ENCODE measurements at regions not wholly inside any gene's neighbourhood (a gene's known extent, or its start where the extent isn't known, plus 50 kb on each side); places are given as distances from the start of the nearest gene placed in this dataset.

GRCh38 chr9:83167126-83167525 is 104.2 kb upstream of the RASEF start:
- Histone ChIP-seq H3K9me3 (ENCODE audit: control insufficient read depth, insufficient read depth, low read depth, low read length) (no peaks in the 10 kb centered on the region), H3K27ac (ENCODE audit: extremely low read depth, low read depth, low read length) (no peak overlapping the region), H3K36me3 (ENCODE audit: control insufficient read depth in 2 of 2, insufficient read depth in 1 of 2, low read length in 2 of 2) (no peaks in the 10 kb centered on the region), H3K4me1 (ENCODE audit: control insufficient read depth, insufficient read depth, low read length) (no peaks in the 10 kb centered on the region), H3K4me3 (ENCODE audit: low read depth, low read length) (no peak overlapping the region)
- ChIA-PET CTCF (interaction anchor here (0.6 kb wide), 1 partner anchor 489 kb away, joined by 5 read pairs; no protein-coding TSS in a partner anchor), POLR2A (no interaction called here)
- TF ChIP-seq ZNF214 (tag by site-specific recombination; IDR thresholded peaks at IDR 0.05; ENCODE audit: borderline replicate concordance) = no peak
- TF ChIP-seq ZNF501 (tag by site-specific recombination; IDR thresholded peaks at IDR 0.05) = no peak
- TF ChIP-seq ZNF202 (tag by site-specific recombination; IDR thresholded peaks at IDR 0.05; ENCODE audit: borderline replicate concordance) = no peak
- no peak for TF ChIP-seq BCL11B (tag by site-specific recombination; IDR thresholded peaks at IDR 0.05; ENCODE audit: low read depth)
- TF ChIP-seq ZNF248 (tag by site-specific recombination; IDR thresholded peaks at IDR 0.05) = no peak
- TF ChIP-seq HOXA7 (CRISPR knock-in tag; IDR thresholded peaks at IDR 0.05; ENCODE audit: borderline replicate concordance) = no peak
- no peak for TF ChIP-seq ZNF488 (tag by site-specific recombination; IDR thresholded peaks at IDR 0.05)
- no peak for TF ChIP-seq ZNF132 (tag by site-specific recombination; IDR thresholded peaks at IDR 0.05; ENCODE audit: borderline replicate concordance)
- no peak for TF ChIP-seq ZNF677 (tag by site-specific recombination; IDR thresholded peaks at IDR 0.05)
- TF ChIP-seq ZNF704 (tag by site-specific recombination; IDR thresholded peaks at IDR 0.05) = no peak
- no peak for TF ChIP-seq ZNF785 (tag by site-specific recombination; IDR thresholded peaks at IDR 0.05)
- TF ChIP-seq ZNF510 (tag by site-specific recombination; IDR thresholded peaks at IDR 0.05; ENCODE audit: insufficient replicate concordance) = no peak
- TF ChIP-seq ZNF571 (tag by site-specific recombination; IDR thresholded peaks at IDR 0.05) = no peak
- TF ChIP-seq ZNF362 (tag by site-specific recombination; IDR thresholded peaks at IDR 0.05) = no peak

GRCh38 chr9:83166372-83166771 is 103.4 kb upstream of the RASEF start:
- Histone ChIP-seq H3K4me1 (ENCODE audit: control insufficient read depth, insufficient read depth, low read length) (no peaks in the 10 kb centered on the region), H3K36me3 (ENCODE audit: control insufficient read depth in 2 of 2, insufficient read depth in 1 of 2, low read length in 2 of 2) (no peaks in the 10 kb centered on the region), H3K9me3 (ENCODE audit: control insufficient read depth, insufficient read depth, low read depth, low read length) (no peaks in the 10 kb centered on the region), H3K4me3 (ENCODE audit: low read depth, low read length) (no peak overlapping the region), H3K27ac (ENCODE audit: extremely low read depth, low read depth, low read length) (no peak overlapping the region)
- POLR2A ChIA-PET = no interaction called here
- TF ChIP-seq ZNF274 (IDR thresholded peaks at IDR 0.05; ENCODE audit: low read length) (no peak), ZNF274 (tag by site-specific recombination; IDR thresholded peaks at IDR 0.05; ENCODE audit: borderline replicate concordance) (no peak), MEIS1 (CRISPR knock-in tag; IDR thresholded peaks at IDR 0.05; ENCODE audit: borderline replicate concordance) (peak; percentile 60; the same call in 1 of the 2 replicates), TRIM28 (IDR thresholded peaks at IDR 0.05; ENCODE audit: borderline replicate concordance, low read length) (no peak), ZNF37A (tag by site-specific recombination; IDR thresholded peaks at IDR 0.05) (no peak), ZNF791 (tag by site-specific recombination; IDR thresholded peaks at IDR 0.05) (no peak)
- CTCF ChIA-PET = no interaction called here

- Histone ChIP-seq H3K36me3 (ENCODE audit: control insufficient read depth in 2 of 2, insufficient read depth in 1 of 2, low read length in 2 of 2) (no peaks in the 10 kb centered on the region), H3K4me1 (ENCODE audit: control insufficient read depth, insufficient read depth, low read length) (no peaks in the 10 kb centered on the region), H3K4me3 (ENCODE audit: low read depth, low read length) (no peak overlapping the region), H3K9me3 (ENCODE audit: control insufficient read depth, insufficient read depth, low read depth, low read length) (no peaks in the 10 kb centered on the region), H3K27ac (ENCODE audit: extremely low read depth, low read depth, low read length) (no peak overlapping the region)
- ChIA-PET POLR2A (no interaction called here), CTCF (interaction anchor here (0.6 kb wide), 1 partner anchor 94 kb away, joined by 4 read pairs; no protein-coding TSS in a partner anchor)
- no peak for TF ChIP-seq ZNF548 (tag by site-specific recombination; IDR thresholded peaks at IDR 0.05)
- TF ChIP-seq AEBP2 (tag by site-specific recombination; IDR thresholded peaks at IDR 0.05; ENCODE audit: borderline replicate concordance) = no peak
- TF ChIP-seq ZNF585B (tag by site-specific recombination; IDR thresholded peaks at IDR 0.05) = no peak
- no peak for TF ChIP-seq ZSCAN18 (tag by site-specific recombination; IDR thresholded peaks at IDR 0.05)
- no peak for TF ChIP-seq YY2 (tag by site-specific recombination; IDR thresholded peaks at IDR 0.05)
- TF ChIP-seq ZFP41 (tag by site-specific recombination; IDR thresholded peaks at IDR 0.05; ENCODE audit: borderline replicate concordance) = no peak
- no peak for TF ChIP-seq ZNF544 (tag by site-specific recombination; IDR thresholded peaks at IDR 0.05)
- TF ChIP-seq ZNF426 (tag by site-specific recombination; IDR thresholded peaks at IDR 0.05) = no peak
- no peak for TF ChIP-seq KLF16 (tag by site-specific recombination; IDR thresholded peaks at IDR 0.05)
Observed at GRCh38 chr9:83155733-83156132, 92.8 kb upstream of the RASEF start.

Measured in HEK293 (cell line).